GM19372 (cell line): ENCODE measurements at regions not wholly inside any gene's neighbourhood (a gene's known extent, or its start where the extent isn't known, plus 50 kb on each side); places are given as distances from the start of the nearest gene placed in this dataset.

Experiments
- ATAC-seq: cut with Tn5 transposase; IDR thresholded peaks from one replicate; pipeline ENCODE4 v1.9.1; 2021; ENCODE audit warnings: mild to moderate bottlenecking, low read depth, moderate library complexity; ENCODE audit not compliant: unreplicated experiment

GRCh38 chr2:101559551-101559950 is 84.6 kb upstream of the RFX8 start:
- ATAC-seq = no peak

GRCh38 chr2:101558740-101559525 is 84.0 kb upstream of the RFX8 start:
- ATAC-seq = no peak

- no peak for ATAC-seq
Measured at GRCh38 chr2:101556033-101556459, 81.1 kb upstream of the RFX8 start.

GRCh38 chr2:101551336-101551888 is 76.5 kb upstream of the RFX8 start:
- ATAC-seq = no peak

GRCh38 chr2:101550555-101550954 is 75.6 kb upstream of the RFX8 start:
- ATAC-seq = no peak

GRCh38 chr2:101549371-101549770 is 74.5 kb upstream of the RFX8 start:
- no peak for ATAC-seq

- ATAC-seq = no peak
Measured at GRCh38 chr2:101546376-101547058, 71.6 kb upstream of the RFX8 start.

- ATAC-seq = no peak
Measured at GRCh38 chr2:101545950-101546349, 71.0 kb upstream of the RFX8 start.

GRCh38 chr2:101540518-101540917 is 65.6 kb upstream of the RFX8 start:
- ATAC-seq = no peak

- ATAC-seq = no peak
Measured at GRCh38 chr2:101538076-101538475, 63.2 kb upstream of the RFX8 start.

GRCh38 chr2:101534149-101534611 is 59.3 kb upstream of the RFX8 start:
- ATAC-seq = no peak

GRCh38 chr2:101533561-101534148 is 58.7 kb upstream of the RFX8 start:
- no peak for ATAC-seq

GRCh38 chr2:101528501-101528900 is 53.6 kb upstream of the RFX8 start:
- no peak for ATAC-seq

- ATAC-seq = no peak
Measured at GRCh38 chr2:101524806-101525430, 50.0 kb upstream of the RFX8 start.
